ENCODE measurements at regions not wholly inside any gene's neighbourhood (a gene's known extent, or its start where the extent isn't known, plus 50 kb on each side); places are given as distances from the start of the nearest gene placed in this dataset.

DNA sequence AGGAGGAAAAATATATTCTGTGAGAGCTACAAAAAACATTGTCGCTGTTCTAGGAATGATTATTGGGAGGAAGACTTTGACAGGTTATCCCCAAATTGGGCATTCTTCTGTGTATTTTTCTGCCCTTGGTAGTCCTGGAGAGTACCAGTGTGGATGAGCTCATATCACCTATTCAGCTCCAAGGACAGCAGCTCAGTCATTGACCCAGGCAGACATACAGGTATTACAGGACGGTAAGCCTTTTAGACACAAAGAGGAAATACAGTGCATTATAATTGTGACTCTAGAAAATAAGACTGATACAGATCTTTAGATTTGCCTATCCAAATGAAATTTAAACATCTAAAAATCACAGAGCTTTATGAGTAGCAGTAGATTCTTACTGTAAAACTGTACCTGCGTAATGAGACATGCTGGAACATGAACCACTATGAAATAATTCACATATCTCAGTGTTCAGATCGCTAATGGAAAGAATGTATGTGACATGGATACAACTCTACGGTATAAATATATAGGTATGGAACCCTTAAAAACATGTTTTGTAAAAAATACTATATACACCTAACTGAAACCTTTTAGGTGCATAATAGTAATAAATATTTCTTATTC is 56.0 kb downstream of the PLK2 start:
- DNase-seq = no peak

DNA sequence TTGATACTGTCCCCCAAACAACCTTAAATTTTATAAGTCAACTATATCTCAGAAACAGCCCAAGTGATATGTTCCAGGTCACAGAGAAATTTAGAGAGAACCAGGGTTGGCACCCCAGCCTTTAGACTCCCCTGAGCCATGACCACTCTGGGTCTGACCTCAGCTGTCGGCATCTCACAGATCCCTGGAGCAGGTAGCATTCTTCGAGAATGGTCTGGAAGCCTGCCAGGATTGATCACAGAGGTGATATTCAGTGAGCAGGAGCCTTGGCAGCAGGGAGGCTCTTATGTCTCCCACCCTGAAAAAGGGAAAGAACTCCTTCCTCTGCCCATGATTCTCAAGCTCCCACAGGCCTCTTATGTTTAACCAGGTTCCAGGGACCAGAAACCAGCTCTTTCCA is 58.2 kb downstream of the PLK2 start:
- DNase-seq = no peak

- no peak for DNase-seq
Measured at GRCh38 chr5:58400737-58401136, 59.1 kb downstream of the PLK2 start.

- no peak for DNase-seq
Measured at GRCh38 chr5:58399951-58400350, 59.9 kb downstream of the PLK2 start.

DNA sequence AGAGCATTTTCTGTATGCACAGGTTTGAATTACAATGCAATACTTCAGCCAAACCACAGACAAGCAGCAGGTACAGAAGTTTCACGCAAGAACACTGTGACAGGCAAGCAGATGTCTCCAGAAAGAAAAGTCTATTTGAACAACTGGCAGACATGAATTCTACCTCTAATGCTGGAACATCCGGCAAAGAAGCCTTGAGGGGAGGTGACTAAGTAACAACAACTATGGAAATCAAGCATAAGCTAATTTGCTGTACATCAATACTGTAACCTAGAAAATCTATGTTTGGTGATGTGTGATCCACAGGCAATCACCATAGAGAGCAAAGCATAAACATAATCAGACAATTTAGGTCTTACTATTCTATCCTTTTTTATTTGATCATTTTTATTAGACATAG is 65.5 kb downstream of the PLK2 start:
- no peak for DNase-seq

- no peak for DNase-seq
Measured at GRCh38 chr5:58393716-58394115, 66.2 kb downstream of the PLK2 start.

GRCh38 chr5:58392496-58392895 is 67.4 kb downstream of the PLK2 start:
- no peak for DNase-seq

DNA sequence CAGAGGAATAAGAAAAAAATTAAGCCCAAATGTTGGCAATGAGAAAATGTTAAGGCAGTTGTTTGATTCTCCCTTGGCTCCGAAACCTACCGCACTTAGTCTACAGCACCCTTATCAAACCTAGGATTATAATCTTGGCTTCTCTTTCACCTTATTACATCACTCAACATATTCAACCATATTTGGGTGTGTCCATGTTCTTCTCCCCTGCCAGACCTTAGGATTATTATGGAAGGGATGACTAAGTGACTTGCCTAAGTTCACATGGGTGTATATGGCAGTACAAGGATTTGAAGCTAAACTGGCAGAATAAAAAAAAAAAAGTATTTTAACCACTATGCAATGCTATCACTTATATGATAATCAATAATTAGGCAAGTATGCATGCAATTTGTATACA is 76.4 kb downstream of the PLK2 start:
- DNase-seq = no peak

GRCh38 chr5:58382131-58382534 is 77.8 kb downstream of the PLK2 start:
- DNase-seq = no peak

- no peak for DNase-seq
Measured at GRCh38 chr5:58381566-58381965, 78.3 kb downstream of the PLK2 start.

DNA sequence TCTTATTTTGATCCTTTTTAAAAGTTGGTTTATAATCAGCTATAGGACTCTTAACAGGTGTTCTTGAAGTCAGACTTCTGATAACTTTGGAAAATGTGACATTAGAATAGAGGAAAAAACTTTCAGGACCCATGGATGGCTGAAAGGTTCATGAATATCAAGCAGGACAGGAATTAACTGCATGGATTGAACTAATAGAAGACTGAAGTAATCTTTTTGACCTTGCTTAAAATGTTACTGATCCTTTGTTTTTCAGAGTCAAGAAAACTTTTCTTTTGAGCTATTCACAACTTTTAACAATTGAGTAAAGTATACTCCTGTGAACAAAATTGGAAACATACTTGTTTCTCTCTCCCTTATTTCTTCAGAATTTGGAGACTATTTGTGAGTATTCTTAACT is 79.2 kb downstream of the PLK2 start:
- no peak for DNase-seq

DNA sequence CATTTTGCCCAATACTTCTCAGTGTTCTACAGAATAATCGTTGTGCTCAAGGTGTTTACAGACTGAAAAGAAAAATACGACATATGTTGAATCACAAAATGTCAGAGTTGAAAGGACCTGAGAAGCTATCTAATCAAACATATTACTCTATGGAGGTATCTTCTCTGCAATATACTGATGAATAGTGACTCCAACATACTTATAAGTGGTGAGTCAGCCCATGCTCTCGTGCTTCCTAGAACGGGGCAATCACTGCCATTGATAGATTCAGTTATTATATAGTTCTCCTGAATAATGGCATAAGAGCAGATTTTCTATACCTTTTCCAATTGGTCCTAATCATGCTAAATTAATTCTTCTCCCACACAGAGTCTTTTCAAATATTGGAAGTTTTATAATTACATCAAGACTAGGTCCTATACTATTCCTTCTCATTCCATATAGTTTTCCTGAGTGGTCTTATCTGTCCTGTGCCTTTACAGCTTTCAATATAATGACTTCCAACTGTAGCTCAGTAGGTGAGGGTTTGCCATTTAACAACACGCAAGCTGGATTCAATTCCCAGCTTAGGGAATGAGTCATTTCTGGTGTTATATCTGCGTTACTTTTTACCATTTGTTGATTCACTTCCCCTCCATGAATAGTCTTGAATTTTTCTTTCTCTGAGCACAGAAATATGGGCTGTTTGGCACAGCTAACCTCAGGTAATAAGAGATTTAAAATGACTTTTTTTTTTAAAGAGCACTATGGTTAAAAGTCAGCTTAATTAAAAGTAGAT is 81.1 kb downstream of the PLK2 start:
- DNase-seq = no peak

DNA sequence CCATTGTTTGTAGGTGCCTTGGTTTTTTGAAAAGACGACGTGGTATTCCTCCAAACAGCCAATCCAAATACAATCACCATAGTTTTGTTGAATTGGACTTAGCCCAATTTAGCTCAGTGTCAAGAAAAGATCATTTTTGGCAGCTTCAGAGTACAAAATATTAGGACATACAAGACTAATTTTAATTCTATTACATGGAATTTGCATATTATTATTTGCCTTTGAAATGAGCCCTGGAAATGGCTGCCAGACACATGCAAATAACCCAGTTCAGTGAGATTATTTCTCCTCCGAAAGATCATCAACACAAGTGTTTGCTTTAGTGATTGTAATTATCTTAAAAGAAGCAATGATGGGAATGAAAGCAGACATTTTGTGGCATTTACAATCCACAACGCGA is 89.3 kb downstream of the PLK2 start:
- no peak for DNase-seq

GRCh38 chr5:58369513-58370190 is 90.2 kb downstream of the PLK2 start:
- no peak for DNase-seq

GRCh38 chr5:58366461-58366860 is 93.4 kb downstream of the PLK2 start:
- no peak for DNase-seq

DNA sequence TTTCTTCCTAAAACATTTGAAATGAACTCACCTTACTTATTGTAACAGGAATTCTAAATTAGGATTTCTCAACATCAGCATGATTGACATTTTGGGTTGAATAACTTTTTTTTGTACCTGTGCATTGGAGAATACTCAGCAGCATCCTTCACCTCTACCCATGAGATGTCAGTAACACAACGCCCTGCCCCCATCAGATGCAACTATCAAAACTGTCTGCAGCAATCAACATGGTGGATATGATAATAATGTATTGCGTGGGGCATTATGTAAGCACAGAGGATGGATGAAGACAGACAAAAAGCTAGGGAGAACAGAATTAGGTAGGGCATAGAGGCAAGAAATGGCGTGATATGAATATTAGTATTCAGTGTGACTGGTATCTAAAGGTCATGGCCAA is 94.1 kb downstream of the PLK2 start:
- no peak for DNase-seq

DNA sequence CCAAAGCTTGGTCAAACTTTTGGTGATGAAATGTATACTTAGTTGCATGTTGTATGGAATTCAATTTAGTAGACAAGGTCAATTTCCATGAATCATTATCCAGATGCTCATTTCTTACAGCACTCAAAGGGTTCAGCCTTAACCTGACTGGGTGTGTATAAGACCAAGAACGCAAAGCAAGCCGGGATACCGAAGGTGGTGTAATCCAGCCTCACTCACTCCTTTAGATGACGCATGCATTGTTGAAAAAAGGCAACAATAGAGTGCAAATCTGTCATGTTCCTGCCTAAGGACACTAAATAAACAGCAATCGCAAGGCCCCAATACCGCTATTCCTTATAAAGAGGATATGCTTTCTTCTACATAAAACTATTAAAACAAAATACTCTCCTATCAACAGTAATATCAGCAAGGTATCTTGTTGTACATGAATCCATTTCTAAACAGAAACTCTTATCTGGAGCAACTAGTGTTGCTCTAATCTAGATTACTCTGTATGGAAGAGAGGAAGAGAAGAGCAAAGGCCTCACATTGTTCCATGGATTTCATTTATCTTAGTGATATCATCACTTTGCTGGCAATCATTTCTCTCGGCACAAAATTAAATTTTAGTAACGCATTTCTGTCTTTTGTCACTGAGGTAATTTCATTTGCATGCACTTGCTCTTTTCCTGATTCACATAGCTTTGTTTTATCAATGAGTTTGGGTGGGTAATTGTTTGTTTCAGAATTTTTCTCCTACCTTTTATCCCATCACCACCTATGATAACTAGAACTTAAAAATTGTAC is 96.2 kb downstream of the PLK2 start:
- no peak for DNase-seq

- no peak for DNase-seq
Measured at GRCh38 chr5:58362135-58362534, 97.8 kb downstream of the PLK2 start.

- no peak for DNase-seq
Measured at GRCh38 chr5:58360794-58361193, 99.1 kb downstream of the PLK2 start.

DNA sequence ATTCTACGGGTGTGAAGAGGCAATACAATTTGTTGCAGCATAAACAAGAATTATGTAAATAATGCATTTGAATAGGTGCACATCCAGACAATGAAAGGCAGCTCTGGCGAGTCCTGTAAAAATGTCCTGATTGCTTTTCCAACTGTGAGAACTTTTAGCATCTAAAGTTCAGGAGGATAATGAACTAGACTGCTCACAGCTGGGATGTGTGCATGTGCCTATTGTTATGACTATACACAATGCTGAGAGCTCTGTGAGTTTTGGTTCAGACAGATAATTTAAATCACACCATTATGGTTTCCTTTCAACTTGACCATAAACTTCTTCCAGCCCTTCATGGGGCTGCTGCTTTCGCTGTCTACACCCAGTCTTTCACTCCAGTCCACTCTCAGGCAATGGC is 99.9 kb downstream of the PLK2 start:
- no peak for DNase-seq

GRCh38 chr5:58358501-58359178 is 101.2 kb downstream of the PLK2 start:
- DNase-seq = no peak

DNA sequence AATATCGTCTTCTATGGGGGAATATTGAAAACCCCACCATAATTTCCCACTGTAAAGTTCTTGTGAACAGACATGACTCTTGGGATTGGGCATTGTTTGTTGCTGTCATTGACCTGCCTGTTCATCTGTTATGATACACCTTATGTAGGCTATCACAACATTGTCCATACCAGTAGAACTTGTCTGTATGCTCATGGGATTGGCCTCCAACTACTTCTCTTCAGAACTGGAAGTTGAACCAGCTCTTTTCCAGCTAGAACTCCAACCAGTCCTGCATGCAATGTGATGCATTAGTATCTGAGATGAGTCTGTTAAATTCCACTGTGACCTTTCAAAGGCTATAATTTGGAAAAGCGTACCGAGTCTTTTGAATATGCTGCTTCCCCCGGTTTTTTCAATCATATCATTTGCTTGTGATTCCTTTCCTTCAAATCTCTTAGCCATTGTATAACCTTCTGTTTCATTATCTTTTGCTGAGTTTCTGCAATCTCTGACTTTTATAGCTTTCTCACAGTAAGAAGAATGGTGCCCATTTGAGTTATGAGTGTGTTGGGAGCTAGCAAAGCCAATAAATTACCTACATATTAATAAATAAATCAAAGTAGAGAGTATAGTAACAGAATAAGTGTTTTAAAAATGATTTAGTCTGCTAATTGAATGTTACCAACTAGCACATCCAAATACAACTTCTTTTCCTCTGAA is 101.9 kb downstream of the PLK2 start:
- no peak for DNase-seq
